Activated T-cell treated with anti-CD3 and anti-CD28 coated beads for 48 hours (primary cell): ENCODE measurements at regions not wholly inside any gene's neighbourhood (a gene's known extent, or its start where the extent isn't known, plus 50 kb on each side); places are given as distances from the start of the nearest gene placed in this dataset.

Source experiments
- DNase-seq: peaks from one replicate; pipeline ENCODE4 v3.0.0-alpha.2; 2020; ENCODE audit warnings: low read depth

DNA sequence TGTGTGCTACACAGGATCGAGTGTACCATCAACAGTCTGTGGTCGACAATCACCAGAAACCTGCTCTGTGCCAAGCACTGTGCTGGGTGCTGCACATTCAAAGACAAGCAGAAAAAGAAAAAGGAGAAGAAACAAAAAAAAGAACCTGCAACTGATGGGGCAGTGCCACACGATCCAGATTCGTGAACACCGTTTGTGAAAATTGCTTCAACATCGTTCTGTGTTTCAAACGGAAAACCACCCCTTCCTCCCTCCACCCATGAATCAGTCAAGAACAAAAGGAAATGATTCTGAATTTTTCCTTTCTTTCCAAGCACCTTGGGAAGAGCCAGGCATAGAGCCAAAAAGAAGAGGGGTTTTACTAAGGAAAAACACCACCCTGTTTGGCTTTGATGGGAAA lies 129.2 kb upstream of the ARID1B start:
- DNase-seq: no peak

DNA sequence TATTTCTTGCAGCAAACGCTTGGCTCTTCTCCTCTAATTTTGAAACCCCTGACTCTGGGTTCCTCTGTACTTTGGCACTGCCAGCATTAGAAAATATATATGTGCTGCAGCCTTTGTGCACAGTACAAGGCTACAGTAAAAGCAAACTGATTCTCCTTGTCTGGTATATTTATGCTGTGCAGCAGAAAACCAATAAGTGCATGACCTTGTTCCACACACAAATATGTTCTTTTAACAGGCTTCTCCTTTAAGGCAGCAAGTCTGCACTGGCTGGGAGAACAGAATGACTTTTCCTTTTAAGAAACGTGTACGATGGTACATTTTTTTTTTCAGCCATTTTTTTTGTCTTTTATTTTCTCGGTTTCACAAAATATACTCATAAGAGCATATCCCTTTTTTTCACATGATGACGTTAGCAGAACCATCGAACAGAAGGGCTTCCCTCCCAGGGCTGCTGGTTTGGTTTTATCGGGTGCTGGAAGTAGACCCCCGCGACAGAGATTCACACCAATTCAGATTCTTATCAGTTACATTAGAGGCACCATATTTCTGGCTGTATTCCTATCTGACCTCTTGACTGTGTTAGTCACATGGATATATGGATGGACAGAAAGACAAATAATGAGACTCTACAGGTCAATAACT lies 129.9 kb upstream of the ARID1B start:
- no peak for DNase-seq

DNA sequence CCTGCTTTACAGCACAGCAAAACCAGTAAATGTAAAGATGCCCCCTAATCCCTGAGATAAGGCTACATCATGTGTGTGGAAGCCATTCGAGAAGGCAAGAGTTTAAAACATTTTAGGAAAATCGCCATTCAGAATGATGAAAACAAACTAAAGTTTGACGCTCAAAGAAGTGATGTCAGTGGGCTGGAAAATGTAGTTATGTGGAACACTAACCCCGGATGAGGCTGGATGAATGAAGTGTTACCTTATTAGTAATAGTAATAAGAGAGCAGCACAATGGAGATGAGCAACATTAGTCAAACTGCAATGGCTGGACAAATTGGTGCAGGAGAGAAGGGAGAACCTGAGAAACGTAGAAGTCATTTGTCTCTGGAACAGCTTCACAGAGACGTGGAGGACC lies 130.7 kb upstream of the ARID1B start:
- no peak for DNase-seq

GRCh38 chr6:156645097-156645496 lies 132.1 kb upstream of the ARID1B start:
- no peak for DNase-seq

DNA sequence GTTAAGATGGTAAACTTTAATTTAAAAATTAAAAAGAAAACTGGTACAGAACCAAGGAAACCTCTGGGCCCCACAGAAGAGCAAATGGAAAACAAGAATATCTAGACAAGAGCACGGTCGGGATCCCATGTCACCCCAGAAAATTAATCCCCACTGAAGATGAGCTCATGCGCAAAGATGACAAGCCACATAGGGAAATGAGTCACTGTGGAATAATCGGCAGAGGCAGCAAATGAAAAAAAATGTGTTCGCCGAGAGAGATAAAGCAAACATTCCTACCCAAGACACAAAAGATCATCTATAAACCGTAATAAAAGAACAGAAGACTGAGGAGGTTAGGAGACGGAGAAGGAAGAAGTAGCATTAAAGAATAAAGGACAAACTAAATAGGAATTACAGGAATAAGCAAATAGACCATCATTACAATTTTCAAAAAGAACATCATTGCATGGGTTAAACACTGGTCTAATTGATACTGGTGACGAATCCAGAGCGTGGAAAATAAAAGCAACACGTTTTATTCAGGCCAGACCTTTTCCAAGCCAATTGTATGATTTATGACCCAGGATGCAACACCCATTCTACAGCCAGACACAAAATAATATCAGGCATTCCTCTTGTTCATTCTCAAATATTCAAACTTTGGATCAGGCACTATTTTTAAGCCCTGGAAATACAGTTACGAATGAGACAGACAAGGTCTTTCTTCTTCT lies 138.0 kb upstream of the ARID1B start:
- no peak for DNase-seq

DNA sequence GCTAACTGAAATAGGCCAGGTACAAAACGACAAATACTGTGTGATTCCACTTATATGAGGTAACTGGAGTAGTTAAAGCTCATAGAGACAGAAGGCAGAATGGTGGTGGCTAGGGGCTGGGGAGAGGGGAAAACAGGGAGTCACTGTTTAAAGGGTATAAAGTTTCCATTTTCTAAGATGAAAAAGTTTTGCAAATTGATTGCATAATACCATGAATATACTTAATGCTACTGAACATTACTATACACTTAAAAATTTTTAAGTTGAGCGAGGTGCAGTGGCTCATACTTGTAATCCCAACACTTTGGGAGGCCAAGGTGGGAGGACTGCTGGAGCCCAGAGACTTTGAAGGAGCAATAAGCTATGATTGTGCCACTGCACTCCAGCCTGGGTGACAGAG lies 138.6 kb upstream of the ARID1B start:
- DNase-seq: no peak

- no peak for DNase-seq
Measured at GRCh38 chr6:156634951-156635371, 142.2 kb upstream of the ARID1B start.

DNA sequence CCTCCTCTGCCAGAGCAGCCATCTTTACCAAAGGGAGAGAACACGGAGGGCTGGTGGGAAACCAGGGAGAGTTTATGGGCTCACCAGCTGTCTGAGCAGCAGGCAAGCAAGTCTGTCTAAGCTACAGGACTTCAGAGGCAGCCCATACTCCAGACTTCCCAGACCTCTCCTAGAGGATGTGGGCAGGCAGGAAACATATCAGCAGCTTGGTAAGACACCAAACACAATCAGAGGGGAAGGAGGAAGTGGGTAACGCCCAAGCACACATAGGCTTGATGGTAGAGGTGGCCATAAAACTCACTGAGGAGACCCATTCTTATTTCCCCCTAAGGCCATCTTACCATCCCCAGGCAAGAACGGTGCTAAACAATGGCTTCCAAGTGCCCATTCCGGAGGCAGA lies 143.1 kb upstream of the ARID1B start:
- DNase-seq: no peak

DNA sequence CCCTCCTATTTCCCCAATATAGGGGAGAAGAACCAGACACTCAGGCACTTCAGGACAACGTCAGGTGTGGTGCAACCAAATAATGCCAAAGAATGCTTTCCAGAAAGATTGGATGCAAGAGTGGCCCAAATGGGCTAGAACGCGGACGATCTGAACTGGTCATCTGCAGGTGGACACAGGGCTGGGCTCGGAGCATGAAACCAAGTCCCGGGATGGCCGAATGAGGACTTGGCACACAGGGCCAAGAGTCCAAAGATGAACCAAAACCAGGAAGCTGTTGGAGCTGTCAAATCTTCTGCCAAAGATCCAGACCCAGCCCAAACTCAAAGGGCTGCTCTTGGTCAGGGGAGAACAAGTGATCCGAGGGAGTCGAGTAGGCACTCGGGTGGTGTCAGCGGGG lies 143.9 kb upstream of the ARID1B start:
- DNase-seq: no peak

- DNase-seq: no peak
Measured at GRCh38 chr6:156630613-156631302, 146.4 kb upstream of the ARID1B start.

DNA sequence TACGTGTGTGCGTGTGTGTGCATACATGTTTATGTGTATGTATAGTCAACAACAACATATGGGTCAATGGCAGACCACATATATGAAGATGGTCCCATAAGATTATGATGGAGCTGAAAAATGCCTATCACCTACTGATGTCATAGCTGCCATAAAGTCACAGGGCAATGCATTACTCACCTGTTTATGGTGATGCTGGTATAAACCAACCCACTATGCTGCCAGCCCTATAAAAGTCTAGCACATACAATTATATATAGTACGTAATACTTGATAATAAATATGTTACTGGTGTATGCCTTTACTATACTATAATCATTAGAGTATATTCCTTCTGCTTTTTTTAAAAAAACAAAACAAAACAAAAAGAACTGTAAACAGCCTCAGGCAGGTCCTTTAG lies 148.4 kb upstream of the ARID1B start:
- DNase-seq: no peak

DNA sequence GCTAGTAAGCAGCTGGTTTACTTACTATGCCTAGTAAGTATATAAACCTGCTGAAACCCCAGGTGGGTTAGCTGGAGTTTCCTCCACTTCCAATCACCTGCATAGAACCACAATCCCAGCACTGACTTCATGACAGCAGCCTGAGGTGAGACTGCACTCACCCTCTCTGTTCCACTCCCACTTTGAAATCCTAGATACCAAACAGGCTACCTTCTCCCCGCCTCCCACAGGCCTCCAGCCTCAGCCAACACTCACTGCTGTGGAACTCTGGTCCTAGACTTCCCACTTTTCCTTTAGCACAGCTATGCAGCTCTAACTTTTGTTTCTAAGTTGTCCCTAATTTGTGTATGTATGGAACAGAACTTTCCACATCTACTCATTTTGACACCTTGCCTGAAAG lies 149.7 kb upstream of the ARID1B start:
- no peak for DNase-seq

GRCh38 chr6:156622185-156622584 lies 155.0 kb upstream of the ARID1B start:
- no peak for DNase-seq

- no peak for DNase-seq
Measured at GRCh38 chr6:156620331-156620730, 156.8 kb upstream of the ARID1B start.

DNA sequence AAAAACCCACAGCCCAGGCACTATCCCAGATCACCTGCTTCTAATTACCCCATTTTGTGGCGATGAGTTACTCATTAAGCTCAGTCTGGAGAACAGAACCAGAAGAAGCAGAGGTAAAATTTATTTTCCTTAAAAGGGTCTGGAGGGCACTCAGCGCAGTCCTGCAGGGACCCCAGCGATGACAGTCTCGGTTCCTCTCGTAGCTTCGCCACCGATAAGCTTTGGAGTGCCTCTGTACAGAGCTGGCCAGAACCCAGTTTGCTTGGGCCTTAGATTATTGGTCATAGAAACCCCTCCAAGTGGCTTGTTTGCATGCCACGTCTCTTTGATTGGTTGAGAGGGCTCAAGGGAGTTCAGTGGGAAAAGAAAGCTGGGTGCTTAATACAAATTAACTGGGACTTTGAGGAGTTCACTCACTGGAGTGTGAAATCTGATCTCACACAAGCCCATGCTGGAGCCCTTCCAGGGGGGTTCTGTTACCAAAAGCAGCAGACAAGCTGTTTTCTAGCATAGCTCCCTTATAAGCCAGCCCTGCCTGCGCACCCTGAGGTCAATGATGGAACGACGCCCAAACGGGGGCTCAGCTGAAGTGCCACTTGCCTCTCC lies 158.5 kb upstream of the ARID1B start:
- no peak for DNase-seq

DNA sequence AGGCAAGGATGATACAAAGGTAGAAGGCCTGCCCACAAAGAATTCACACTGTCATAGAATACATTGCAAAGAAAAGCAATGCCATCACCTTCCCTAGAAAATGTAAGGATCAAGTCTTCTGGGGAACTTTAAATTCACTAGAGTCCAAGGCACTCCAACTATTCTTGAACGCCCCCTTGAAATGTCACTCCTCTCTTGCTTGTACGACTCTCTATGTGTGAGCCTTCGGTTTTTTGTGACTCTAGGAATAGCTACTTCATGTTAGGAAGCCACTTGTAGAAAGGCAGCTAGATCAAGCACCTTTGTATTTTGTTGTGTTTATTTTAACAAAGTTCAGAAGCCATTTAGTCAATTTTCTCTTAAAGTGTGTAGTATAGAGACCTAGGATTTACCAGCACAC lies 159.2 kb upstream of the ARID1B start:
- DNase-seq: no peak

- DNase-seq: no peak
Measured at GRCh38 chr6:156617376-156617775, 159.8 kb upstream of the ARID1B start.

GRCh38 chr6:156616495-156616894 lies 160.7 kb upstream of the ARID1B start:
- no peak for DNase-seq

DNA sequence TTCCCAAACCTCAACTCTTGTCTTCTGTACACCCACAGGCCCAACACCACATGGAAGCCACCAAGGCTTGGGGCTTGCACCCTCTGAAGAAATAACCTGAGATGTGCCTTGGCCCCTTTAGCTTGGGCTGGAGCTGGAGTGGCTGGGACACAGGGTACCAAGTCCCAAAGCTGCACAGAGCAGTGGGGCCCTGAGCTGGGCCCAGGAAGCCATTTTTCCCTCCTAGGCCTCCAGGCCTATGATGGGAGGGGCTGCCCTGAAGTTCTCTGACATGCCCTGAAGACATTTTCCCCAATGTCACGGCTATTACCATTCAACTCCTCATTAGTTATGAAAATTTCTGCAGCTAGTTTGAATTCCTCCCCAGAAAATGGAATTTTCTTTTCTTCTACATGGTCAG lies 163.2 kb upstream of the ARID1B start:
- no peak for DNase-seq

- DNase-seq: no peak
Measured at GRCh38 chr6:156612361-156612760, 164.8 kb upstream of the ARID1B start.

DNA sequence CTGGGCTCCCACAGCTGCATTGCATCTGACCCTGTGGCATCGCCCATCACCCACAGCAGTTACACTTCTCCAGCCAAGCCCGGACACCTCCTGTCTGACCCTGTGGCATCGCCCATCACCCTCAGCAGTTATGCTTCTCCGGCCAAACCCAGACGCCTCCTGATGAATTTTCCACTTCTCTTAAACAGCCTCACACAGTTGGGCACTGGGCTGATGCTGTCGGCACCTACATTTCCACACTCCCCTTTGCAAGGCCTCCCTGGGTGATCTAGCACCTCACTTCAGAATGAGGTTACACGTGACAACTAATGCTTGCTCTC lies 175.2 kb upstream of the ARID1B start:
- no peak for DNase-seq

DNA sequence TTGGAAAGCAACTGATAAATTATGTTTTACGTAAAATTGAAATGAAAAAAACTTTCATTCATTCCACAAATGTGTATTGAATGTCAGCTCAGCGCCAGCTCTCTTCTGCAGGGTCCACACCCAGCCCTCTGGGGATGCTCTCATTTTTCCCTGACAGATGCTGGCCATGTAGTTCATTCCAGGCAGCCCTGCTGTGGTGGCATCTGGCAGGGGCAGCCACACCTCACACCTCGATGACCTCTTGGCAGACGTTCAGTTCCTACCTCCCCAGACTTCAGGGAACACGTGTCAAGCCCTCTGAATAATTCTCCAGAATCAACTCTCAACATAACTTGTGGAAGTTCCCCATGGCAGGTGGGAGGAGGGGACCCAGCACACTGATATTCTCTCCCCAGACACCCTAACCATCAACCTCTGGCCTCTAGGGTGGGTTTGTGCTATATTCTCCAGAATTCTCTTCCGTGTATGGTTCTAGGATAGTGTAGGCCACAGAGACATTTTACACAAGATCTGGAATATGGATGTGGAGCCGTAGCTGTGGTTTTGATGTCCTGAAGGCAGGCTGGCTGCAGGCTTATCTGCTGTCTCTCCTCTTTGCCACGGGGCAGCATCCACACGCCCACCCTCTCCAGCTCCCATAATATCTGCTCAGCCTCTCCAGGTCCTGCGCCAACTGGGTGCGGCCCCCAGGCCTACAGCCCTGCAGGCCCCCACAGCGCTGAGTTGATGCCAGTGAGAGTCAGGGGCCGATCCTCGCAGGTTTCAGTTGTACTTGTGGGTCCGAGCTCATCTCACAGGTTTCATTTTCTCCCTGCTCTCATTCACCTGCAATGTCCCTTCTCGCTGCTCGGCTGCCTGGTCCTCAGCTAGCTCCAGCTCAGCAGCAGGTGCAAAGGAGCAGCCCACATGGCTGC lies 175.8 kb upstream of the ARID1B start:
- no peak for DNase-seq
